ENCODE measurements at regions not wholly inside any gene's neighbourhood (a gene's known extent, or its start where the extent isn't known, plus 50 kb on each side); places are given as distances from the start of the nearest gene placed in this dataset.
"Not testable (repeated sequence)": the region's sequence is repeated elsewhere in the genome, so short reads cannot be mapped to it uniquely, and the experiment has no call there.

DNA sequence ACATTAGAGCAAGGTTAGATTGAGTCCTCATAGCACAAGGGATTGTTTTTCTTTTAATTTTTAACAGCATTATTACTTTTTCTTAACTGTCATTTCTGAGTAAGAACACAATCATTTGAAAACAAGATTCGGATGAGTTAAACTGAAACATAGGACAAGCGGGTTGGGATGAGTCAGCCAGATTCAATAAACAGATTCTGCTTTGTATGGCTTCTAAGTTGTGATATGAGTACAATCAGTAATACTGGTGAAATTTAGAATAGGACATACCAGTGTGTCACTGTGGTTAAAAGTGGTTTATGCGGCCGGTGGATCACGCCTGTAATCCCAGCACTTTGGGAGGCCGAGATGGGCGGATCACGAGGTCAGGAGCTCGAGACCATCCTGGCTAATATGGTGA is 364.3 kb upstream of the CDH10 start:
- peak; percentile 73 for DNase-seq (ENCODE audit: low read depth)
- in situ Hi-C loops (cut with HindIII; ENCODE audit: low pct_unique_long_range_greater_than_20kb, low sequenced_read_pairs), result no loop called here

DNA sequence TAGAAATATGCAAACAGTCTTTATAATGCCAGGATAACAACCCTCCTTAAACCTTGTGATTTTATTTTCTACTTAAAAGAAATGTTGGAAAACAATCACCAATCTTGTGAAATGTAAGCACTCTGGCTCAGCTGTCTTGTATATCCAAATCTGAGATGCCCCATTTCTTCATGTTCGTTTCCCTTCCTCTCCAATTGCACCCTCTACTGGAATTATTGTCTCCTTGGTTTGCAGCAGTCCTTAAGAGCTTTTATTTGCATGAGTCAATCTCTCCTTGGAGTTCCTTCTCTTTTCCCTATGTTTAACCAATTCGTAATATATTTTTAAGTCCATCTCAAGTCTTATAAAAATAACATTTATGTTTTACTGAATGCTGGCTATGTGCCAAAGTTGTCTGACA is 362.0 kb upstream of the CDH10 start:
- in situ Hi-C loops (cut with HindIII; ENCODE audit: low pct_unique_long_range_greater_than_20kb, low sequenced_read_pairs), result no loop called here
- DNase-seq (ENCODE audit: low read depth), result peak; percentile 33

GRCh38 chr5:25006237-25006636 is 361.5 kb upstream of the CDH10 start:
- no peak for DNase-seq (ENCODE audit: low read depth)
- in situ Hi-C loops (cut with HindIII; ENCODE audit: low pct_unique_long_range_greater_than_20kb, low sequenced_read_pairs), result no loop called here

DNA sequence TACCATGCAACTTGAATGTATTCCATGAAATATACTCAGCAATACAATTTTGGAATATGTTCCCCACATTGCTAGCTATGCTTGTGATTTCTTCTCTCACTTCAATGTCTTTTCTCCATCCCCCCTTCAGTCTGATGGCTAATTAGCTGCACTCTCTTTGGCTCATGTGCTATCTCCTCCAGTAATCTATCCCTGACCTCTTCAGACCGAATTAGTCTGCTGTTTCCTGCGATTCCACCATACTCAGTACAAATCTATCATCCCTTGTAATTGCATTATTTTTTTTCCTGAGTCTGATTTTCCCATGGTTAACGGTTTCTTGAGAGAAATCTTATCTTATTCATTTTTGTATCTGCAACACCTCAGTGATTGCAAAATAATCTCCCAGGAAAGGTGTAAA is 360.7 kb upstream of the CDH10 start:
- no peak for DNase-seq (ENCODE audit: low read depth)
- in situ Hi-C loops (cut with HindIII; ENCODE audit: low pct_unique_long_range_greater_than_20kb, low sequenced_read_pairs), result no loop called here

GRCh38 chr5:25002371-25002770 is 357.6 kb upstream of the CDH10 start:
- no peak for DNase-seq (ENCODE audit: low read depth)
- in situ Hi-C loops (cut with HindIII; ENCODE audit: low pct_unique_long_range_greater_than_20kb, low sequenced_read_pairs), result no loop called here

GRCh38 chr5:24999732-25000131 is 355.0 kb upstream of the CDH10 start:
- in situ Hi-C loops (cut with HindIII; ENCODE audit: low pct_unique_long_range_greater_than_20kb, low sequenced_read_pairs), result no loop called here
- DNase-seq (ENCODE audit: low read depth), result no peak

DNA sequence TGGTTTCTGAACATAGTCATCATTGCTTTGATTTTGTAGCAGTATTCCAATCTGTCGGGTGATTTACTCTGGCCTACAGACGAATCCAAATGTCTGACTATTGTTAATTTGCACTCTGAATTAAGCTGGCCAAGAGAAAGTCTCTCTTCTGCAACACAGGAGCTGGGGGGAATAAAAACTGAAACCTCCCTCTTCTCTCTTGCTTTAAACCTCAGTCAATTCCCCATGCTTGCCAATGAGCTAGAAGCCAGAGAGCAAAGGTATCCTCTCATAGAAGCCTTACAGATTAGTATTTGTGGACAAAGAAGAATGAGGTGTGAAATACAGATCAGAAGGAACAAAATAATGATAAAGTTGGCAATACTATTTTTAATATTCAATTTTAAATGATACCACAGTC is 353.9 kb upstream of the CDH10 start:
- DNase-seq (ENCODE audit: low read depth), result no peak
- in situ Hi-C loops (cut with HindIII; ENCODE audit: low pct_unique_long_range_greater_than_20kb, low sequenced_read_pairs), result no loop called here

- no peak for DNase-seq (ENCODE audit: low read depth)
- in situ Hi-C loops (cut with HindIII; ENCODE audit: low pct_unique_long_range_greater_than_20kb, low sequenced_read_pairs), result no loop called here
Measured at GRCh38 chr5:24986326-24986725, 341.5 kb upstream of the CDH10 start.

- in situ Hi-C loops (cut with HindIII; ENCODE audit: low pct_unique_long_range_greater_than_20kb, low sequenced_read_pairs), result not testable (repeated sequence)
Measured at GRCh38 chr5:24978552-24978951, 333.8 kb upstream of the CDH10 start.

DNA sequence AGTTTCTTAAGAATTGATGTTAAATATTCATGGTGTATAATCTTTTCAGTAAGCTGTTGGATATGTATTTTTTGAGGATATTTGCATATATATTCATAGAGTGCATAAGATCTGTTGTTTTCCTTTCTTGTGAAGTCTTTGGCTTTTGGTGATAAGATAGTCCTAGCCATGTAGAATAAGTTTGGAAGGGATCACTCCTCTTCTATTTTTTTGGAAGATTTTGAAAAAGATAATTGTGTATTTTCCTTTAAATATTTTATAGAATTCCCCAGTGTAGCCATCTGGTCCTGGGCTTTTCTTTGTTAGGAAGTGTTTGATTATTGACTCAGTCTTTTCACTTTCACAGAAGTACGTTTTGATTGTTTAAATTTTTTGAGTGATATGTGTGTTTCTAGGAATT is 318.8 kb upstream of the CDH10 start:
- in situ Hi-C loops (cut with HindIII; ENCODE audit: low pct_unique_long_range_greater_than_20kb, low sequenced_read_pairs), result no loop called here
- DNase-seq (ENCODE audit: low read depth), result no peak

More at GRCh38 chr5:24978552-24978951, 333.8 kb upstream of the CDH10 start:
- not testable (repeated sequence) for DNase-seq (ENCODE audit: low read depth)

- DNase-seq (ENCODE audit: low read depth), result no peak
- in situ Hi-C loops (cut with HindIII; ENCODE audit: low pct_unique_long_range_greater_than_20kb, low sequenced_read_pairs), result no loop called here
Measured at GRCh38 chr5:24923400-24923799, 278.6 kb upstream of the CDH10 start.

- no peak for DNase-seq (ENCODE audit: low read depth)
- in situ Hi-C loops (cut with HindIII; ENCODE audit: low pct_unique_long_range_greater_than_20kb, low sequenced_read_pairs), result no loop called here
Measured at GRCh38 chr5:24918676-24919075, 273.9 kb upstream of the CDH10 start.

GRCh38 chr5:24916863-24917262 is 272.1 kb upstream of the CDH10 start:
- DNase-seq (ENCODE audit: low read depth), result no peak
- in situ Hi-C loops (cut with HindIII; ENCODE audit: low pct_unique_long_range_greater_than_20kb, low sequenced_read_pairs), result no loop called here

- no peak for DNase-seq (ENCODE audit: low read depth)
- in situ Hi-C loops (cut with HindIII; ENCODE audit: low pct_unique_long_range_greater_than_20kb, low sequenced_read_pairs), result no loop called here
Measured at GRCh38 chr5:24909210-24909609, 264.4 kb upstream of the CDH10 start.

GRCh38 chr5:24906689-24907088 is 261.9 kb upstream of the CDH10 start:
- in situ Hi-C loops (cut with HindIII; ENCODE audit: low pct_unique_long_range_greater_than_20kb, low sequenced_read_pairs), result no loop called here
- no peak for DNase-seq (ENCODE audit: low read depth)

GRCh38 chr5:24904981-24905517 is 260.3 kb upstream of the CDH10 start:
- in situ Hi-C loops (cut with HindIII; ENCODE audit: low pct_unique_long_range_greater_than_20kb, low sequenced_read_pairs), result no loop called here
- no peak for DNase-seq (ENCODE audit: low read depth)

DNA sequence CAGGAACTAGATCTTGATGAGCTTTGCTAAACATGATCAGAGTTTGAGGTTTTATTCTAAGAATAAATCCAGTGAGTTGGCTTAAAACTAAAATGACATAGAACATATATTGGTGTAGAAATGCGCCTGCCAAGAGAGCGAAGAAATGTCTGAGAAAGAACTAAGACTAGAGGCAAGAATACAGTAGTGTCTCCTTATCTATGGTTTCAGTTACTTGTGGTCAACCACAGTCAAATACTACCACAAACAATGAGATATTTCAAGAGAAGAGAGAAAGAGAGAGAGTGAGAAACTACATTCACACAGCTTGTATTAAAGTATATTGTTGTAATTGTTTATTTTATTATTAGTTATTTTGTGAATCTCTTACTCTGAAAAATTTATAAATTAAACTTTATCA is 254.4 kb upstream of the CDH10 start:
- in situ Hi-C loops (cut with HindIII; ENCODE audit: low pct_unique_long_range_greater_than_20kb, low sequenced_read_pairs), result no loop called here
- no peak for DNase-seq (ENCODE audit: low read depth)

GRCh38 chr5:24864244-24864643 is 219.5 kb upstream of the CDH10 start:
- in situ Hi-C loops (cut with HindIII; ENCODE audit: low pct_unique_long_range_greater_than_20kb, low sequenced_read_pairs), result no loop called here
- no peak for DNase-seq (ENCODE audit: low read depth)

GRCh38 chr5:24862117-24862516 is 217.3 kb upstream of the CDH10 start:
- in situ Hi-C loops (cut with HindIII; ENCODE audit: low pct_unique_long_range_greater_than_20kb, low sequenced_read_pairs), result no loop called here
- no peak for DNase-seq (ENCODE audit: low read depth)

GRCh38 chr5:24855485-24855884 is 210.7 kb upstream of the CDH10 start:
- DNase-seq (ENCODE audit: low read depth), result no peak
- in situ Hi-C loops (cut with HindIII; ENCODE audit: low pct_unique_long_range_greater_than_20kb, low sequenced_read_pairs), result no loop called here

DNA sequence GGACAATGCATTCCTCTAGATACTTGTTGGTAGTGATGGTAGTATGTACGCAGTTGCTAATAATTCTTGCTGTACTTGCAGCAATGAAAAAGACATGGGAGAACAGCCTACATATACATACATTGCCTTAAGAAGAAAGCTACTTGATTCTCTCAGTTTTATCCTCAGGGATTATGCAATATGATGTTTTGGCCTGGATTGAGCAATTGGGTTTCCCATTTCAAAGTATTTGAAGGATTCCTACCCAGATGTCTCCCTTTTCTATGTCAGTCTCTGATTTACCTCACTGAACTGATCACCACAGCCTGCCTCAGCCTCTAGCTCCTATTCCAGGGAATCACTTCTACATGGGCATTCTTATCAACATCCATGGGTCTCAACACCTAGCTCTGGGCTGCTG is 210.1 kb upstream of the CDH10 start:
- DNase-seq (ENCODE audit: low read depth), result no peak

More for the DNA sequence above, 210.1 kb upstream of the CDH10 start:
- in situ Hi-C loops (cut with HindIII; ENCODE audit: low pct_unique_long_range_greater_than_20kb, low sequenced_read_pairs), result no loop called here
